ENCODE measurements at regions not wholly inside any gene's neighbourhood (a gene's known extent, or its start where the extent isn't known, plus 50 kb on each side); places are given as distances from the start of the nearest gene placed in this dataset.

- intact Hi-C loops (cut with micrococcal nuclease), result no loop called here
- no peaks in the 10 kb centered on the region for H3K79me1 ChIP-seq (ENCODE audit: low read depth in 1 of 2, low read length in 2 of 2)
- no peak overlapping the region for H2AFZ ChIP-seq (replicated peaks; ENCODE audit: low read length, poor library complexity)
- H2BK15ac ChIP-seq (ENCODE audit: low read depth, low read length), result no peak overlapping the region
- no peak overlapping the region for H4K91ac ChIP-seq (ENCODE audit: insufficient read depth, low read depth, low read length)
- in situ Hi-C loops (cut with MboI; ENCODE audit: low sequenced_read_pairs), result no loop called here
- no CpG with 5 or more reads among the region's 3 CpGs for WGBS, 2 experiments (ENCODE audit: extremely low coverage in 2 of 2, insufficient read length in 1 of 2)
- no peaks in the 10 kb centered on the region for H4K20me1 ChIP-seq (ENCODE audit: insufficient read depth, low read length)
- no peaks in the 10 kb centered on the region for H3K9me3 ChIP-seq (ENCODE audit: control insufficient read depth, insufficient read depth, low read length)
- POLR2A ChIA-PET (ENCODE audit: unreplicated experiment), result no interaction called here
- H2AK5ac ChIP-seq (ENCODE audit: low read depth, low read length), result no peak overlapping the region
- dilution Hi-C loops (cut with HindIII; ENCODE audit: low sequenced_read_pairs, unreplicated experiment), result no loop called here
- DNase-seq (no peak), ATAC-seq (ENCODE audit: low read depth) (no peak)
- no peak overlapping the region for H3K4ac ChIP-seq (ENCODE audit: low read depth, low read length)
- no peak overlapping the region for H2AK9ac ChIP-seq (replicated peaks; ENCODE audit: low read depth, low read length, poor library complexity)
- H3K27ac ChIP-seq (ENCODE audit: insufficient read depth, low read length), result no peak overlapping the region
- no peak overlapping the region for H3K56ac ChIP-seq (ENCODE audit: extremely low read depth, insufficient read depth, low read length)
- H2BK5ac ChIP-seq (ENCODE audit: low read depth, low read length, poor library complexity, severe bottlenecking), result no peak overlapping the region
- H4K5ac ChIP-seq (ENCODE audit: low read depth, low read length), result no peak overlapping the region
- H3K4me3 ChIP-seq (ENCODE audit: insufficient read depth, low read depth, low read length), result no peak overlapping the region
- H3K9ac ChIP-seq (ENCODE audit: low read depth, low read length), result no peak overlapping the region
- H3K4me1 ChIP-seq (ENCODE audit: control insufficient read depth, insufficient read depth, low read length), result no peaks in the 10 kb centered on the region
- no peaks in the 10 kb centered on the region for H3K36me3 ChIP-seq (ENCODE audit: control insufficient read depth, insufficient read depth, low read length)
- H3K4me2 ChIP-seq (ENCODE audit: low read depth, low read length), result no peak overlapping the region
- H3K14ac ChIP-seq (replicated peaks; ENCODE audit: low read depth, low read length), result no peak overlapping the region
- H3K18ac ChIP-seq (ENCODE audit: low read depth, low read length), result no peak overlapping the region
- no peaks in the 10 kb centered on the region for H3K9me1 ChIP-seq (ENCODE audit: insufficient read depth, low read length)
- no peaks in the 10 kb centered on the region for H3K27me3 ChIP-seq (ENCODE audit: control insufficient read depth, insufficient read depth, low read length)
- CTCF ChIA-PET, result no interaction called here
- BruUV-seq (replicated peaks), result no TSS peak
- H2BK120ac ChIP-seq (ENCODE audit: low read depth, low read length), result no peak overlapping the region
- no peak overlapping the region for H2BK20ac ChIP-seq (ENCODE audit: low read depth, low read length)
- no peak overlapping the region for H4K8ac ChIP-seq (ENCODE audit: low read depth in 2 of 2, low read length in 2 of 2)
- no peak overlapping the region for H3K23ac ChIP-seq (ENCODE audit: low read depth, low read length)
- TF ChIP-seq CHD1 (IDR thresholded peaks at IDR 0.05; ENCODE audit: low read depth, low read length) (no peak), CEBPB (IDR thresholded peaks at IDR 0.05; ENCODE audit: low read depth, low read length) (no peak), MAFK (IDR thresholded peaks at IDR 0.05; ENCODE audit: low read depth, low read length) (no peak), MXI1 (IDR thresholded peaks at IDR 0.05; ENCODE audit: borderline replicate concordance, low read depth, low read length) (no peak), RCOR1 (IDR thresholded peaks at IDR 0.05; ENCODE audit: insufficient replicate concordance, low read length) (no peak), RAD21 (IDR thresholded peaks at IDR 0.05; ENCODE audit: low read length) (no peak), SMC3 (IDR thresholded peaks at IDR 0.05; ENCODE audit: low read depth, low read length) (no peak), BHLHE40 (IDR thresholded peaks at IDR 0.05; ENCODE audit: low read depth, low read length) (no peak), USF2 (IDR thresholded peaks at IDR 0.05; ENCODE audit: low read depth, low read length) (no peak), POLR2A (IDR thresholded peaks at IDR 0.05; ENCODE audit: low read depth, low read length) (no peak), CTCF (conservative IDR thresholded peaks at IDR 0.05; ENCODE audit: low read depth, low read length) (no peak), NFE2L2 (IDR thresholded peaks at IDR 0.05; ENCODE audit: low read depth, low read length) (no peak), RFX5 (IDR thresholded peaks at IDR 0.05; ENCODE audit: low read depth, low read length) (no peak), MAZ (IDR thresholded peaks at IDR 0.05; ENCODE audit: borderline replicate concordance, low read depth, low read length) (no peak), ELK1 (IDR thresholded peaks at IDR 0.05; ENCODE audit: borderline replicate concordance, low read depth, low read length) (no peak), FOS (IDR thresholded peaks at IDR 0.05; ENCODE audit: low read depth, low read length) (no peak)
These were observed 68.3 kb upstream of the MRPS9 start for GRCh38 chr2:104969564-104969963.
